HG03066 (cell line): ENCODE measurements at regions not wholly inside any gene's neighbourhood (a gene's known extent, or its start where the extent isn't known, plus 50 kb on each side); places are given as distances from the start of the nearest gene placed in this dataset.

ENCODE experiments used
- ATAC-seq: cut with Tn5 transposase; IDR thresholded peaks from one replicate; pipeline ENCODE4 v1.9.1; 2021; ENCODE audit warnings: low read depth; ENCODE audit not compliant: unreplicated experiment

DNA sequence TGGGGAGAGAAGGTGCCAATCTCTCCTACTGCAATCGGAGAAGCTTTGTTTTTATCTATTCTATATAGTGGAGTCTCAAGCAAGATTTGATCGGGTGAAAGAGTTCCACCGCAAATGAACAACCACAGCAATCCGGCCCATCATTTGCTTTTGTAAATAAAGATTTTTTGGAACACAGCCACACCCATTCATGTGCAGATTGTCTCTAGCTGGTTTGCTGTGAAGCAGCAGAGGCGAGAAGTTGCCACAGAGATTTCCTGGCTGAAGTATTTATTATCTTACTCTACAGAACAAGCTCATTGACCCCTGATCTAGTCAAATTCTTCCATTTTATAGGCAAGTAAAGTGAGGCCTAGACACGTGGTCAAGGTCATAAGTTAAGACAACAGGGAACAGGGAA lies 195.5 kb upstream of the TNRC6C start:
- ATAC-seq: no peak

DNA sequence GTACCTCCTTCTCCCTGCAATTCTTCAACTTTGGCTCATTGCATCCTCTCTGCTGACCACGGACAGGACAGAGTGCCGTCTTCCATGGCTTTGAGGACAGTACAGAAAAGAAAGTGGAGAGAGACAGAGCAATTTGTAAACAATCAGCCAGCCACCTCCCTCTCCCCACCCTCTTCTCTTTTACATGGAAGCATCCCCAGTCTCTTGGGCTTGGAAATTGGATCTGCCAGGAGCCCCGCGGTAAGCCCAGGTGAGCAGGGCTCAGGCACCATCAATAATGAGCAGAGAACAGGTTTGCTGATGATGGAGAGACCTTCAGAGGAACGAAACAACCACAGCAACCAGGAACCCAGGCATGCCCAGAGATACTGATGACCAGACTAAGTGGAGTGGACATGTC lies 194.9 kb upstream of the TNRC6C start:
- ATAC-seq: no peak

DNA sequence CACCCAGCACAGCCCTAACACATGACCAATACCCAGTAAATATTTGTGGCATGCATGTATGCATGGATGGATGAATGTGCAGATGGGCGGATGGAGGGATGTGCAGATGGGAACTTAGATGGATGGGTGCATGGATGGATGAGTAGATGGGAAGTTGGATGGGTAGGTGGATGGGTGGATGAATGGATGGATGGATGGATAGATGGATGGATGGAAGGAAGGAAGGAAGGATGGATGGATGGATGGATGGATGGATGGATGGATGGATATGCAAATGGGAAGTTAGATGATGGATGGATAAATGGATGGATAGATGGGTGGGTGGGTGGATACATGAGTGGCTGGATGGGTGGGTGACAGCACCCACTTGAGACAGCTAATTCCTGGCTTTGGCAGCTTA lies 193.2 kb upstream of the TNRC6C start:
- no peak for ATAC-seq

DNA sequence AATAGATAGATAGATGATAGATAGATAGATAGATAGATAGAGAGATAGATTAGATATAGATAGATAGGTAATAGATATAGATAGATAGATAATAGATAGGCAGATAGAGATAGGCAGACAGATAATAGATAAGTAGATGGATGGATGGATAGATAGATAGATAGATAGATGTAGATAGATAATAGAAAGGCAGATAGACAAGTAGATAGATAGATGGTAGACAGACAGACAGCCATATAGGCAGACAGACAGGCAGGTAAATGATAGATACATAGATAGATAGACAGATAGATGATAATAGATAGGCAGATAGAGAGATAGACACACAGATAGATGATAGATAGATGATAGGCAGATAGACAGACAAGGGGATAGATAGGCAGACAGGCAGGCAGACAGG lies 191.4 kb upstream of the TNRC6C start:
- no peak for ATAC-seq

DNA sequence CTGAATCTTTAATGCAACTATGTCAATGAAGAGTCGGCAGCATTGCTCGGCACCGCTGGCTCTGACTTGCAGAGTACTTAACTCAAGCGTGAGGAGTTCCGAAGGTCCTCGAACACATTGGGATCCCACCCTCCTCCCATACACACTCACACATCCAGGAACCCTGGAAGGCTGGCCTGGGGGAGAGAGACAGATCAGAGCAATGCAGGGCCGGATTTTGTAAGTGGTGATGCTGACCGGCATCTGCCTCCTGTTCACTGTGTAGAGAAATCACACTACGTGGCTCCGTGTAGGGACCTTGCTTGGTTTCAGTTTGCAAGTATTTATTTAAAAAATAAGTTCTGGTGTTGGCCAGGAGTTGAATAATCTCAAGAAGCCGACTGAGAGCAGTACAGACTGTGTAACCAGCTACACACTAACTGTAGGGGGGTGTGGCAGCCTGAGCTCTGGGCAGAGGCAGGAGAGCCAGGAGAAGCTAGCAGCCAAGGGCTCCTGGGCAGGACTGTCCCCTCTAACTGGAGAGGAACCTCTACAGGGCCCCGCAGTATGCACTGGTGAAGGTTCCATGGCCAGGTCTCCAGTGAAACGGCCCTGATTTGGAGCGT lies 190.2 kb upstream of the TNRC6C start:
- ATAC-seq: no peak

DNA sequence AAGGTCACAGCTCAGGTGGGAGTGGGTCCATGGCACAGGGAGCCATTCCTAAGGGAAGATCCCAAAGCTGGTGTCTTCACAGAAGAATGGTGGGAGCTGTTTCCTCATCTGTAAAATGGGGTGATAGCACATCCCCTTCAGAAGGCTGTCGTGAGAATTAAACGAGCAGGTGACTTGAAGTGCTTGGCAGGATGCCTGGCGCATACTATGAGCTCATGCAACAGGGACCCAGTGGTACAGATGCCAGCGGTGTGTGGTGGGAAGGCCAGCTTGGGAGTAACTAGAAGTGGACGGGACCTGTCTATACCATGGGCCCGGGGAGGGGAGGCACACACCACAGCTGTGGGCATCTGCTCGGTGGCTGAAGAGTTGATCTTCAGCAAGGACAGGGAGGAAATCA lies 189.3 kb upstream of the TNRC6C start:
- ATAC-seq: no peak

DNA sequence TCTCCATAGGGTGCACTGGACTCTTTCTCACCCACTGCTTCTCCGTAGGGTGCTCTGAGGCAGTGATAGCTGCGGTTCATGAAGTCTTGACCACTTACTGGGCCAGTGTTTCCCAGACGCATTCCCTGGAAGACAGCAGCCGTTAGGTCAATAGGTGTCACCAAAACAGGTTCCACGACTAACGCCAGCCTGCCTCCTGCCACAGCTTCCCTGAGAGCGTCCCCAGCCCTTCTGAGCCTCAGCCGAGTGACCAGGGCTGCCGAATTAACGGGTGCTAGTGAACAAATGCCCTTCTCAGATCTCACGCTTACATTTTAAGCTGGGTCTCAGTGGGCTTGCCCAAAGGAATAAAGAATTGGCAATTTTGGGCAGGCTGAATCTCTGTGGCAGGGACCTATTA lies 188.7 kb upstream of the TNRC6C start:
- no peak for ATAC-seq

DNA sequence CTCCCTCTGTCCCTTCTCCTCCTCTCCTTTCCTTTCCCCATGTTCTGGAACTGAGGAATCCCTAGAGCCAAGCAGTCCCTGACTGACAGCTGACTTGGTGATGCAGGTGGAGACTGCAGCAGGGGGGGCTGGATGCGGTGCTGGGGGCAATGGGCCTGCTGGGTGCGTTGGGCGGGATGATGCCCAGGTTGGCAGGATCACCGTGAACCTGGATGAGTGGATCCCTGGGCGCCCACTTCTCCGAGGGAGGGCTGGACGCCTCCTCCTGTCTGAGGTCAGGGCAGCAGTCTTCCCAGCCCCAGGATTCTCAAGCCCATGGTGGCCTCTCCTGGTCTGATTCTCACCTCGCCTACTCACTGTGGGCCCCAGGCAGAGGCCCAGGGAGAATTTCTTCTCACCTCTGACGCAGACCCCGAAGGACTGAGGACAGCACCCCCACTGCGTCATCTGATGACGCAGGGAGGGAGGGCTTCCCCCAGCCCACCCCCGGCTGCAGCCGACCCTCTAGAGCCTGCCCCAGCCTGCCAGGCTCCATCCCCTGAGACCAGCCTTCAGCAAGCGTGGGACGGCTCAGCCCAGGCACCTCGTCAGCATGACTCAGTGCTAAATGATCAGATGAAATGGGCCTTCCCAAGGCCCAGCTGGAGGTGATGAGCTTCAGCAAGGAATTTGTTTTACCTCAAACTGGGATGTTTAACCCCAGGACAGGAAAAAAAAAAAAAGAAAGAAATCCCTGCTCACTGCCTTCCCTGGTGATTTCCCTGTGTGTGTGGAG lies 188.0 kb upstream of the TNRC6C start:
- no peak for ATAC-seq

DNA sequence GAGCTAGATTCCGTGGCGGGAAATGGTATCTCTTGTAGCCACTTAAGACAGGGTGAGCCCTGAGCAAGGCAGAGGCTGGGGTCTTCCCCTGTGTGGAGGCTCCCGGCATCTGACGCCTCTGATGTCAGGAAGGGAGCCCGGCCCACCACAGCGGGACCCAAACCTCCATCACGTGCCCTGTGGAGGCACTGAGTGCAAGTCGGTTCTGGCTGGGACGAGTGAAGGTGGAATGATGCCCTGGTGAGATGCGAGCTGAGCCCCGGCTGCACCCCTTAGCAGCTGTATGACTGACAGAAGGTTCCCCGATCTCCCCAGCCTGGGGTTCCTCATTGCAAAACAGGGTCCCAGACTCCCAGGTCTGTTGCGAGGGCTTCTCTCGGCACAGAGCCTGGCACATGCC lies 187.4 kb upstream of the TNRC6C start:
- no peak for ATAC-seq

DNA sequence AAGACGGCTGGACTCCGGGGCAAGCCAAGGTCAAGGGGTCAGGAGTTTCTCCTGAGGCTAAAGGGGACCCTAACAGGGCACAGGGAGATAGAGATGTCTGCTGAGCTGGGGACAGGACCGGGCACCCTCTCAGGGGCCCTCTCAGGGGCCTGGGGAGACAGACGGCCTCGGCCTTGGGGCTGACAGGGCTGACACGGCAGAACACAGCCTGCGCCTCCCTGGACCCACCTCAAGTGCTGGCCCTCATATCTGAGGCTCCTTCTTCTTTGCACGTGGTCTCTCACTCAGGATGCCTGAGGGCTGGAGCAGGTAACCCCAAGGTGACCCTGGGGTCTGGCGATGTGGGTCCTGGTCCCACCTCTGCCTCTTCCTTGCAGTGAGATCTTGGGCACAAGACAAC lies 186.9 kb upstream of the TNRC6C start:
- ATAC-seq: no peak

DNA sequence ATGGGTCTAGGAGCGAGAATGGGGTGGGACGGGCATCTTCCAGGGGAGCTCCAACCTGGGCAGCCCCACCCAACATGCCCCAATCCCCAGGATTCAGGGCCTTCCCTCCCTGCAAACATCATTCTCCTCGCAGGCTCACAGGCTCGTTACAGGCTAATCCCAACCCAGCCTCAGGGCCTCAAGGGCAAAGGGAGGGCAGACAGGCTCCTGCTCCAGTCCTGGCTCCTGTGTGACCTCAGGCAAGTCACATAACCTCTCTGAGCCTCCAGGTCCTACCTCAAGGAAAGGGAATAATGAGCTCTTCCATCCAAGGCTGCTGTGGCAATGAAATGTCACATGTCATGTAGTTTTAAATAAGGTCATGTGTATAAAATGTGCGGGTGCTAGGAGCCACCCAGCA lies 186.5 kb upstream of the TNRC6C start:
- no peak for ATAC-seq

DNA sequence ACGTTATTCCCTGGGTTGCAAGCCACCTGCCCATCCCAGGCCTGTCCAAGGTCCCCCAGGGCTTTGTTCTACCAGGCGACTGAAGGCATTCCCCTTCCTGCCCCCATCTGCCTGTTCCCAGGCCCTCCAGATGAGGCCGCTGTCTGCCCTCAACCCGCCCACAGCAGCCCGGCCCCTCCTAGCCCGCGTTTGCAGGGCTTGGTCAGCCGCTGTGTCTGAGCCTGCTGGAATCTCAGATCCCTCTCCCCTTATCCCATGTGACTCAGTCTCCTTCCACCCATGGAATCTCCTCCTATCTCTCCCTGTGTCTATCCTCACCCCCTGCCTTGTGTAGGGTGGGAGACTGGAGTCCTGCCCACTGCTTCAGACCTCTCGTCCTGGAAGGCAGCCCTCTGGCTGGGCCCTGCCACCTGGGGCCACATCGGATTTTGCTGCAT lies 186.0 kb upstream of the TNRC6C start:
- ATAC-seq: no peak

DNA sequence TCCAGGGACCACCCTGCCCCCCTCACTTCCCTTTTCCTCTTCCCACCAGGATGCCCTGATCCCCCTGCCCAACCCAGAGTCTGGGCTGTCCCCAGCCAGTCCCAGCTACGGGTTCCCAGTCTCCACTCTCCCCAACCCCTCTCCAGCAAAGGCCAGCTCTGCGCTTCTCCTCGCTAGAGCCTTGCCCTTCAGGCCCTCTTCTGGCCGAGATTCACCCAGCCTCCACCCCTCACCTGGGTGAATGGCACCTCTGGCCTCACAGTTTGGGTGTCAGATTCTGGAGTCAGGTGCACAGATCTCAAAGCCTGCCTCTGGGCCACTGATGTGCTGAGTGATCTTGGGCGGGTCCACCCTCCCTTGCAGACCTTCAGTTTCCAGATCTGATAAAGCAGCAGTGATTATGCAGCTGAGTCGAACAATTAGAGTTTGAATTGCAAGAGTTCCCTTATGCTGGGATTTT lies 185.6 kb upstream of the TNRC6C start:
- no peak for ATAC-seq

DNA sequence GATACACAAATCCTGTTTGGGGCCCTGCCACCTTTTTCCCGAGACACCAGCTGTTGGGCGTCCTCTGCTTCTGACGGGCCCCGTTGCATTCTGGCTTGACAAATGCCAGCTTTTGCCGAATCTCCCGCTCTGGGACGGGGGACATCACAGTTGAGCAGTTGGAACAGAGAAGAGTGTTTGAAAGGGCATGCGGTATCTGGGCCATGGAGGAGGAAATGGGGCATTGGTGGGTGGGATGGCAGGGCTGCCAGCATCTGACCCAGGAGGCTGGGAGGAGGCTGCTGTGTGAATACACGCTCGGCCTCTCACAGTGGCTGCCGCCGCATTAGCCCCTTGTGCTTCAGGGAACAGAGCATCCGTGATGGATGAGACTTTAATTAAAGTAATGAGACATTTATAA lies 184.3 kb upstream of the TNRC6C start:
- ATAC-seq: no peak

DNA sequence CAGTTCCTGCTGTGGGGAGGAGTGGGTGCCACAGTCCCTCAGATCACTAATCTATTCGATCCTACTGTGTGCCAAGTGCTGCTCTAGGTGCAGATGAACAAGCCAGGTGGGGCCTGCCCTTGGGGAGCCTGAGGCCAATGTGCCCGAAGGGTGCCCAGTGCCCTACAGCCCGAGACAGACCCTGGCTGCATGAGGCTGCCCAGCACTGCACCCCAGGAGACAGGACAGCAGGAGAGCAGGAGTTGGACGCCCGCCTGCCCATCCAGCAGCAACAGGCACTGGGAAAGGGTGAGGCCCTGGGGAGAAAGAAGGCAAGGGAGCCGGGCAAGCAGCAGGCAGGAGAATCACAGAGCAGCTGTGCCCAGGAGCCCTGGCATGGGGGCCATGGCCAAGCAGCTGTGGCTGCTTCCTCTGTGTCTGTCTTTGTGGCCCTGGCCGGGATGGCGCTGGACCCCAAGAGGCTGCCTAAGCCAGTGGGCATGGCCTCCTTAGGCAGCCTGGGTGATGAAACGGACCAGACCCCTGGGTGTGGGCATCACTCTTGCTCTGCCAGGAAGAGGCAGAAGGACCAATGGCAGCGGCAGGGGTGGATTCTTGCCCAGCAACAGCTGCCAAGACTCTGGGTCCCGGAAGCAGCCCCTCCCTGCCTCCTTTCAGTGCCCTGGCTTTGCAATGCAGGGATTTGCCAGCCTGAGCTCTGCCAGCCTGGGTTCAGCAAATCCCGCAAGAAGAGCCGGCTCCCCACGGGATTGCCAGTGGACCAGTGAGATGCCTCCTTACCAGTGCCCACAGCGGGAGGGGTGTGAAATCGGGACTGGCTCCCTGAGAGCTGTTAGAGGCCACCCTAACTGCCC lies 179.6 kb upstream of the TNRC6C start:
- ATAC-seq: no peak

DNA sequence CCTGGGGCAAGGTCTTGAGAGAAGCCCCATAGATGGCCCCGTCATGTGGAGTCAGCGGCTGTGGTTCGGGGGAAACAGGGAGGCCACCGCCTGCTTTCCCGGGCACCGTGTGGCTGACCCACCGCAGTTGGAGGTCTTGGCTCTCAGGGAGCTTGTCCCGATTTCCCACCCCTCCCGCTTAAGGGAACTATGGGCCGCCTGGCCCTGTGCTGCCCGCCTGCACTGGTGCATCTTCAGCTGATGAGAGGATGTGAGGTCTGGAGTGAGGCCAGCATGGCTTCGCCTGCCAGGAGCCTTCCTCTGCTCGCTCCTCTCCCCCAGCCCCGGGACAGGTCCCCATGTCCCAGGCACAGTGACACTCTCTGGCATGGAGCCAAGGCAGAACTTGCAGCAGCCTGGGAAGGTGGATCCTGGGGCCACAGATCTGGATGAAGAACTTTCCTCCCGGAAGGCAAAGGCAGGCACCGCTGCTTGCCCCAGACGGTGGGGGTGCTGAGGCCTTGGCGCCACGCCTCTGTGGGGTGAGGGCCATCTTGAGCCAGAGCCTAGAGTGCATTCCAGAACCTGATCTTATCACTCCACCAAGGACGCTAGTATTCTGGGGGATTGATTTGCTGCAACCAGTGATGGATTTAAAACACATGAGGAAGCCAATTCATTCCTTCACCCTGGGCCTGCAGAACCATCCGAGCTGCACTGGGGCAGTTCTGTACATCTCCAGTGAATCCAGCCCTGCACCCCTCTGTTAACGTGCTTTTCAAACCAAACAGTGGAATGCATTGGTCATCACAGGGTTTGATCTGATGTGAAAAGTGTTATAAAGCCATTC lies 178.6 kb upstream of the TNRC6C start:
- ATAC-seq: no peak

DNA sequence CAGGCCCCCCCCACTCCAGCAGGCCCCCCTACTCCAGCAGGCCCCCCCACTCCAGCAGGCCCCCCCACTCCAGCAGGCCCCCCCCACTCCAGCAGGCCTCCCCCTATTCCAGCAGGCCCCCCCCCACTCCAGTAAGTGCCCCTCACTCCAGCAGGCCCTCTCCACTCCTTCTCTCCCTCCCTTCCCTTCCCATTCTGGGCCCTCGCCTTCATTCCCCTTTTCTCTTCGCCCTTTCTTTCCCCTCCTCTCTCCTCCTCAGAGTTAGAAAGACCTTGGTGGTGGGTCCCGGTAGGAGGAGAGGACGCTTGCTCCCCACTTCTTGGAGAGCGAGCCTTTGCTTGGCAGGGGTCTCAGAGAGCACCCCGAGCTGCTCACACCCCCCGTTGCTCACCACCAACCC lies 177.0 kb upstream of the TNRC6C start:
- ATAC-seq: no peak

DNA sequence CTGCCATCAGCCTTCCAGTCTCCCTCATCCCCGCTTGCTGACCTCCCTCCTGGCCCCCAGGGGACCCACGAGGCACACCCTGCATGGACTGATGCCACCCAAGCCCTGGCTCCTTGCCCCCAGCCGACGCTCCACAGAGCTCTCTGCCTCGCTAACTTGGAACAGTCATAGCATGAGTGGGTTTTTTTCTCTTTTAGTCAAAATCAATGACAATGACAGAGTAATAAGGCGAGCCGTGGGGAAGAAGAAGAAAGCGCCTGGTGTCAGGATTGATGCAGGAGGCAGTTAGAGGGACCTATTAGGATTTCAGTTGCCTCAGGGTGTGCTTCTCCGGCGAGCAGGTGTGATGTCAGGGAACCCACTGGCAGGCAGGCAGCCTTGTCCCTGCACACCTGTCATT lies 176.3 kb upstream of the TNRC6C start:
- ATAC-seq: no peak

DNA sequence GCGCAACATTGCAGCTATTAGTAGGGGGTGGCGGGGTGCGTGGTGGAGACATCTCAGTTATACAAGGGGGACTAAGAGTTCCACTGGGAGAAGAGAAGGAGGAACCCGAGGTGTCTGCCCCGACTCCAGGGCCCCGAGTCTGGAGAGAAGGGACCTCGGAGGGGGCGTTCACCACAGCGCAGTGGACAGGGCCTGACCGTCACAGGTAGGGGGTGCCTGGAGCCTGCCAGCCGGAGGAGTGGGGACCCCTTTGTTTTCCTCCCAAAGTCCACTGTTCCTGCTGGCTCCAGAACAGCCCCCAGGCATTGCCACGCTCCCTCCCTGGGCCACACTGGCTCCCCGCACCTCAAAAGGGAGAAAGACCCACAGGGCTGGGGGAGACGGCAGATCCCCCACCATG lies 175.9 kb upstream of the TNRC6C start:
- ATAC-seq: no peak

DNA sequence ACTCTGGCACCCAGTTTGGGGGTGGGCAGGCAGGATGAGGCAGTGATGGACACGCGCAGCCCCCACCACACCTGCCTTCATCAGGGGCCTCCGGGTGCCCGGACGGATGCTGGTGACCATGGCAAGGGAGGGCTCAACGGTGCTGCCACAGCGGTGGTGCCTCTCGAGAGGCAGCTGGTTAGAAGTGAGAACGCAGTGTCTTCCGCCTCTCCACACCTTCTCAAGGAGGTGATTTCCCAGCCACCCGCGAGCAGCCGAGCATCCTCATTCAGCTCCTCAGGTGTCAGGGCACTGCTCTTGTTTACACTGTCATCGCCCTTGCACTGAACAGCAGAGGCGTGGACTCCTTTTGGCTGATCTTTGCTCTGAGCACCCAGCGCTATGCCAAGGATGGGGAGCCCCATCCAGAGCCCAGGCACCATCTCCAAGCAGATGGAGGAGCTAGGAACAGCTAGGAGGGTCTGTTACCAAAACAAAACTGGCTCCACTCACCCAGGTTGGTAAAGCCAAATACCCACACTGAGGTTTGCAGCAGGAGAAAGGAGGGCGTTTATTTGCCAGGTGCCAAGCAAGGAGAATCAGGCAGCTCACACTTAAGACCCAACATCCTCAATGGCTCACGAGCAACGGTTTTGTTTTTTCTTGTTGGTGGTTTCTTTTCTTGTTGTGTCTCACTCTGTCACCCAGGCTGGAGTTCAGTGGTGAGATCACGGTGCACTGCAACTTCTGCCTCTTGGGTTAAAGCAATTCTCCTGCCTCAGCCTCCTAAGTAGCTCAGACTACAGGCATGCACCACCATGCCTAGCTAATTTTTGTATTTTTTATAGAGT lies 174.3 kb upstream of the TNRC6C start:
- no peak for ATAC-seq
